ENCODE measurements at regions not wholly inside any gene's neighbourhood (a gene's known extent, or its start where the extent isn't known, plus 50 kb on each side); places are given as distances from the start of the nearest gene placed in this dataset.

- TF ChIP-seq CTCF (IDR thresholded peaks at IDR 0.05) (no peak), POLR2A (IDR thresholded peaks at IDR 0.05) (no peak), EP300 (IDR thresholded peaks at IDR 0.05) (no peak)
Measured at GRCh38 chr3:182349951-182350517, 443.3 kb upstream of the ATP11B start.

Measured in suprapubic skin (tissue), 3 donors.